ENCODE measurements at regions not wholly inside any gene's neighbourhood (a gene's known extent, or its start where the extent isn't known, plus 50 kb on each side); places are given as distances from the start of the nearest gene placed in this dataset.

GRCh38 chrX:43481576-43481975 is 174.5 kb upstream of the MAOA start:
- Mint-ChIP-seq H3K36me3 (no peaks in the 10 kb centered on the region), H3K9me3 (peaks cover 4% of the 10 kb centered on the region), H3K27ac (no peak overlapping the region), H3K27me3 (ENCODE audit: low read depth) (no peaks in the 10 kb centered on the region), H3K4me1 (no peaks in the 10 kb centered on the region), H3K4me3 (no peak overlapping the region)
- DNase-seq (ENCODE audit: low spot score in 2 of 2, unreplicated experiment in 2 of 2), result no peak
- no peak for TF ChIP-seq CTCF (IDR thresholded peaks at IDR 0.05; ENCODE audit: unreplicated experiment)

- Mint-ChIP-seq H3K27me3 (ENCODE audit: low read depth) (no peaks in the 10 kb centered on the region), H3K27ac (no peak overlapping the region), H3K9me3 (peaks cover 32% of the 10 kb centered on the region), H3K4me3 (no peak overlapping the region), H3K36me3 (no peaks in the 10 kb centered on the region), H3K4me1 (no peaks in the 10 kb centered on the region)
- DNase-seq (ENCODE audit: low spot score in 2 of 2, unreplicated experiment in 2 of 2), result no peak
- no peak for TF ChIP-seq CTCF (IDR thresholded peaks at IDR 0.05; ENCODE audit: unreplicated experiment)
These were observed 162.3 kb upstream of the MAOA start for GRCh38 chrX:43493756-43494155.

- Mint-ChIP-seq H3K27me3 (ENCODE audit: low read depth) (no peaks in the 10 kb centered on the region), H3K4me1 (peaks cover 7% of the 10 kb centered on the region), H3K36me3 (no peaks in the 10 kb centered on the region), H3K27ac (peak overlapping the region; percentile 54), H3K9me3 (no peaks in the 10 kb centered on the region), H3K4me3 (no peak overlapping the region)
- TF ChIP-seq CTCF (IDR thresholded peaks at IDR 0.05; ENCODE audit: unreplicated experiment), result no peak
- DNase-seq (ENCODE audit: low spot score in 2 of 2, unreplicated experiment in 2 of 2), result no peak
These were observed 155.9 kb upstream of the MAOA start for GRCh38 chrX:43500246-43500645.

- Mint-ChIP-seq H3K27ac (no peak overlapping the region), H3K4me3 (no peak overlapping the region), H3K27me3 (ENCODE audit: low read depth) (no peaks in the 10 kb centered on the region), H3K9me3 (no peaks in the 10 kb centered on the region), H3K4me1 (peaks cover 7% of the 10 kb centered on the region), H3K36me3 (no peaks in the 10 kb centered on the region)
- no peak for TF ChIP-seq CTCF (IDR thresholded peaks at IDR 0.05; ENCODE audit: unreplicated experiment)
- DNase-seq (ENCODE audit: low spot score in 2 of 2, unreplicated experiment in 2 of 2), result no peak
These were observed 155.0 kb upstream of the MAOA start for GRCh38 chrX:43500996-43501694.

GRCh38 chrX:43504394-43504793 is 151.7 kb upstream of the MAOA start:
- no peaks in the 10 kb centered on the region for H3K36me3 Mint-ChIP-seq
- no peak overlapping the region for H3K4me3 Mint-ChIP-seq
- DNase-seq (ENCODE audit: low spot score in 2 of 2, unreplicated experiment in 2 of 2), result no peak
- no peak overlapping the region for H3K27ac Mint-ChIP-seq
- peaks cover 7% of the 10 kb centered on the region for H3K4me1 Mint-ChIP-seq
- no peaks in the 10 kb centered on the region for H3K27me3 Mint-ChIP-seq (ENCODE audit: low read depth)
- no peak for TF ChIP-seq CTCF (IDR thresholded peaks at IDR 0.05; ENCODE audit: unreplicated experiment)
- H3K9me3 Mint-ChIP-seq, result no peaks in the 10 kb centered on the region

- DNase-seq (ENCODE audit: low spot score in 2 of 2, unreplicated experiment in 2 of 2), result no peak
- H3K4me3 Mint-ChIP-seq, result no peak overlapping the region
- H3K27ac Mint-ChIP-seq, result no peak overlapping the region
- peaks cover 7% of the 10 kb centered on the region for H3K4me1 Mint-ChIP-seq
- no peaks in the 10 kb centered on the region for H3K36me3 Mint-ChIP-seq
- no peaks in the 10 kb centered on the region for H3K27me3 Mint-ChIP-seq (ENCODE audit: low read depth)
- no peak for TF ChIP-seq CTCF (IDR thresholded peaks at IDR 0.05; ENCODE audit: unreplicated experiment)
- no peaks in the 10 kb centered on the region for H3K9me3 Mint-ChIP-seq
These were observed 150.3 kb upstream of the MAOA start for GRCh38 chrX:43505769-43506168.
